NCI-H510A treated with DMSO at 0.1 percent for 48 hours (cell line): ENCODE measurements at regions not wholly inside any gene's neighbourhood (a gene's known extent, or its start where the extent isn't known, plus 50 kb on each side); places are given as distances from the start of the nearest gene placed in this dataset.

Source experiments
- DNase-seq: peaks from one replicate; lab custom pipeline; 2025; lab: John Stamatoyannopoulos, UW

GRCh38 chr4:32427566-32427965 lies 1707.4 kb downstream of the PCDH7 start:
- no peak for DNase-seq

- no peak for DNase-seq
Observed at GRCh38 chr4:32429151-32429550, 1709.0 kb downstream of the PCDH7 start.

- no peak for DNase-seq
Observed at GRCh38 chr4:32435308-32435707, 1715.1 kb downstream of the PCDH7 start.

- no peak for DNase-seq
Observed at GRCh38 chr4:32436816-32437215, 1716.6 kb downstream of the PCDH7 start.

- DNase-seq, result no peak
Observed at GRCh38 chr4:32440391-32440790, 1720.2 kb downstream of the PCDH7 start.

GRCh38 chr4:32454482-32454881 lies 1734.3 kb downstream of the PCDH7 start:
- no peak for DNase-seq

- no peak for DNase-seq
Observed at GRCh38 chr4:32455231-32455630, 1735.1 kb downstream of the PCDH7 start.

- no peak for DNase-seq
Observed at GRCh38 chr4:32460972-32461371, 1740.8 kb downstream of the PCDH7 start.

- DNase-seq, result no peak
Observed at GRCh38 chr4:32462944-32463343, 1742.8 kb downstream of the PCDH7 start.

GRCh38 chr4:32470087-32470585 lies 1750.0 kb downstream of the PCDH7 start:
- DNase-seq, result no peak

- no peak for DNase-seq
Observed at GRCh38 chr4:32472918-32473317, 1752.7 kb downstream of the PCDH7 start.

- DNase-seq, result no peak
Observed at GRCh38 chr4:32475710-32476109, 1755.5 kb downstream of the PCDH7 start.

GRCh38 chr4:32477518-32477917 lies 1757.3 kb downstream of the PCDH7 start:
- DNase-seq, result no peak

GRCh38 chr4:32485956-32486355 lies 1765.8 kb downstream of the PCDH7 start:
- DNase-seq, result no peak

- DNase-seq, result no peak
Observed at GRCh38 chr4:32488690-32489089, 1768.5 kb downstream of the PCDH7 start.

GRCh38 chr4:32499171-32499570 lies 1779.0 kb downstream of the PCDH7 start:
- no peak for DNase-seq

- no peak for DNase-seq
Observed at GRCh38 chr4:32503241-32503640, 1783.1 kb downstream of the PCDH7 start.

- no peak for DNase-seq
Observed at GRCh38 chr4:32506067-32506466, 1785.9 kb downstream of the PCDH7 start.

GRCh38 chr4:32519060-32519459 lies 1798.9 kb downstream of the PCDH7 start:
- DNase-seq, result no peak

GRCh38 chr4:32525420-32525819 lies 1805.3 kb downstream of the PCDH7 start:
- no peak for DNase-seq

- DNase-seq, result no peak
Observed at GRCh38 chr4:32544846-32545245, 1824.7 kb downstream of the PCDH7 start.

- peak; percentile 15 for DNase-seq
Observed at GRCh38 chr4:32551943-32552342, 1831.8 kb downstream of the PCDH7 start.

GRCh38 chr4:32560306-32560705 lies 1840.1 kb downstream of the PCDH7 start:
- DNase-seq, result peak; percentile 17

GRCh38 chr4:32562010-32562409 lies 1841.8 kb downstream of the PCDH7 start:
- DNase-seq, result no peak

GRCh38 chr4:32564626-32565025 lies 1844.5 kb downstream of the PCDH7 start:
- no peak for DNase-seq
